B cell (primary cell): ENCODE measurements at regions not wholly inside any gene's neighbourhood (a gene's known extent, or its start where the extent isn't known, plus 50 kb on each side); places are given as distances from the start of the nearest gene placed in this dataset.

ENCODE experiments used
- ATAC-seq: fragments of 200-7000 bp; cut with Tn5 transposase; one replicate; pipeline ENCODE4 v1.10.0; 2021; ENCODE audit warnings: low read depth, mild to moderate bottlenecking, moderate number of reproducible peaks, moderate library complexity
- CTCF ChIA-PET: fragments of 350-600 bp; sonication (Branson Sonifier 250); formaldehyde crosslinking; loops from one replicate; lab custom pipeline; 2021; ENCODE audit warnings: antibody characterized with exemption, inconsistent platforms; lab: Charles Lee
- POLR2A ChIA-PET: fragments of 350-600 bp; sonication (Branson Sonifier 250); formaldehyde crosslinking; loops from one replicate; lab custom pipeline; 2021; ENCODE audit warnings: antibody characterized with exemption; lab: Charles Lee
- DNase-seq: peaks from one replicate; pipeline ENCODE4 v3.0.0; 2013
- H2AFZ ChIP-seq: 2 replicates; pipeline ENCODE4 v1.6.1; 2012; ENCODE audit warnings: mild to moderate bottlenecking, low read depth, low read length; ENCODE audit not compliant: insufficient read depth, poor library complexity, severe bottlenecking
- H3K27ac ChIP-seq, 2 donors: 1 replicate in 1 of 2; 2 replicates in 1 of 2; pipeline ENCODE4 v1.5.1; 2012 to 2013; ENCODE audit warnings: low read length in 2 of 2, mild to moderate bottlenecking in 2 of 2, moderate library complexity in 1 of 2
- H3K27me3 ChIP-seq, 4 experiments: fragments of 200-600 bp in 1 of 4; sonication (generic) in 1 of 4; replicated peaks in 1 of 4; 1 replicate in 2 of 4; 2 replicates in 2 of 4; pipeline versions ENCODE4 v1.6.1 to v1.7.0; 2013 to 2016; ENCODE audit warnings: low read length in 3 of 4, mild to moderate bottlenecking in 2 of 4, mixed read lengths in 1 of 4, moderate library complexity in 1 of 4; ENCODE audit not compliant: insufficient read depth in 4 of 4, control insufficient read depth in 3 of 4; ENCODE audit errors: control extremely low read depth in 1 of 4
- H3K36me3 ChIP-seq, 2 experiments: replicated peaks in 1 of 2; 1 replicate in 1 of 2; 2 replicates in 1 of 2; pipeline versions ENCODE4 v1.6.1 to v1.7.1; 2013; ENCODE audit warnings: low read length in 1 of 2; ENCODE audit not compliant: insufficient read depth in 2 of 2, control insufficient read depth in 1 of 2; ENCODE audit errors: control extremely low read depth in 1 of 2, extremely low read depth in 1 of 2
- H3K4me1 ChIP-seq, 2 donors: fragments of 200-600 bp in 1 of 2; sonication (generic) in 1 of 2; 1 replicate in 1 of 2; 2 replicates in 1 of 2; pipeline versions ENCODE4 v1.5.1 to v1.6.1; 2013 to 2017; ENCODE audit warnings: low read length in 2 of 2; ENCODE audit not compliant: control insufficient read depth in 2 of 2, insufficient read depth in 2 of 2
- H3K4me2 ChIP-seq: replicated peaks from 2 replicates; pipeline ENCODE3; 2012; ENCODE audit warnings: mild to moderate bottlenecking, low read depth, low read length; ENCODE audit not compliant: poor library complexity, severe bottlenecking
- H3K4me3 ChIP-seq, 5 experiments: fragments of 200-600 bp in 1 of 5; sonication (generic) in 1 of 5; 1 replicate in 3 of 5; 2 replicates in 2 of 5; pipeline versions ENCODE4 v1.5.1 to v1.7.0; 2011 to 2016; ENCODE audit warnings: low read length in 4 of 5, mild to moderate bottlenecking in 4 of 5, low read depth in 2 of 5, control low read depth in 1 of 5, moderate library complexity in 1 of 5; ENCODE audit not compliant: insufficient read depth in 1 of 5; ENCODE audit errors: control extremely low read depth in 1 of 5, extremely low read depth in 1 of 5
- H3K79me2 ChIP-seq: fragments of 200-600 bp; sonication (generic); one replicate; pipeline ENCODE4 v1.6.0; 2016; ENCODE audit warnings: low read length; ENCODE audit not compliant: control insufficient read depth, insufficient read depth
- H3K9ac ChIP-seq: fragments of 200-600 bp; sonication (generic); 2 replicates; pipeline ENCODE4 v1.6.1; 2017; ENCODE audit warnings: mild to moderate bottlenecking, low read length, moderate library complexity
- H3K9me3 ChIP-seq, 3 donors: one replicate each; pipeline versions ENCODE4 v1.6.1 to v1.7.1; 2013; ENCODE audit warnings: low read length in 2 of 3; ENCODE audit not compliant: control insufficient read depth in 2 of 3, insufficient read depth in 1 of 3; ENCODE audit errors: control extremely low read depth in 1 of 3
- H4K20me1 ChIP-seq: 2 replicates; pipeline ENCODE4 v1.6.0; 2012; ENCODE audit warnings: mild to moderate bottlenecking, low read length; ENCODE audit not compliant: insufficient read depth, control insufficient read depth, poor library complexity, severe bottlenecking
- H3K27ac Mint-ChIP-seq: one replicate; pipeline ENCODE4 v1.8.0; 2021; ENCODE audit warnings: mixed read lengths
- H3K27me3 Mint-ChIP-seq: one replicate; pipeline ENCODE4 v1.8.0; 2021; ENCODE audit warnings: mixed read lengths
- H3K4me1 Mint-ChIP-seq: one replicate; pipeline ENCODE4 v1.8.0; 2021; ENCODE audit warnings: mixed read lengths
- H3K4me3 Mint-ChIP-seq: one replicate; pipeline ENCODE4 v1.8.0; 2021; ENCODE audit warnings: mixed read lengths
- H3K9me3 Mint-ChIP-seq: one replicate; pipeline ENCODE4 v1.8.0; 2022; ENCODE audit warnings: mixed read lengths; ENCODE audit not compliant: insufficient read depth
- CTCF ChIP-seq: fragments of 200-600 bp; IDR thresholded peaks from one replicate; pipeline ENCODE4 v1.8.0; 2022; ENCODE audit warnings: antibody characterized with exemption, mild to moderate bottlenecking
- EZH2 ChIP-seq: IDR thresholded peaks from 2 replicates; pipeline ENCODE4 v1.6.1; 2012; ENCODE audit warnings: borderline replicate concordance, low read depth, mild to moderate bottlenecking, moderate library complexity, low read length; ENCODE audit not compliant: insufficient read depth, poor library complexity, severe bottlenecking
- WGBS: methylation state at CpG from one replicate; pipeline ENCODE4 v1.1.5; 2013; ENCODE audit warnings: missing lambda C conversion rate; ENCODE audit not compliant: insufficient coverage; 5-methylcytosine and 5-hydroxymethylcytosine counted together
- intact Hi-C: fragments of 100-400 bp; cut with micrococcal nuclease; formaldehyde crosslinking; loops from one replicate; pipeline ENCODE4 v1.10.0; 2022

DNA sequence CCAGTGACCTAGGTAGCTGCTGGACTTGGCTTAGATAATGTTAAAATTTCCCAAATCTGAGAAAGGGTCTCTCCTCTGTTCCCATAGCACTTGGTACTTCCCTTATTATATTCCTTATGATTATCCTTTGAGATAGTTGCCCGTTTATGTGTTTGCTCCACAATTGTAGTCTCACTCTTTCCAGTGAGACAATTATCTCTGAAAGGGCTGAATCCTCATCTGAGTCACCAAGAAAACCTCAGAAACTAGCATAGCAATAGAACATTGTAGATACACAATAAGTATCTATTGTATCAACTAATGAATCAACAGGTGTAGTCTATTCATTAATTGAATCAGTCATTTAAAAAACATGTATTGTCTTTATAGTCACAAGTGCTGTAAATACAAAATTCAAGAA is 119.1 kb upstream of the FAR2 start:
- no CpG with 5 or more reads among the region's 1 CpG for WGBS
- Mint-ChIP-seq H3K27ac (no peak overlapping the region), H3K4me3 (no peak overlapping the region)

GRCh38 chr12:29032446-29032845 is 116.6 kb upstream of the FAR2 start:
- Mint-ChIP-seq H3K27ac (no peak overlapping the region), H3K9me3 (no peaks in the 10 kb centered on the region), H3K4me1 (no peaks in the 10 kb centered on the region), H3K27me3 (peaks cover 7% of the 10 kb centered on the region), H3K4me3 (no peak overlapping the region)
- POLR2A ChIA-PET = no interaction called here
- no peaks in the 10 kb centered on the region for H4K20me1 ChIP-seq
- H3K79me2 ChIP-seq = no peaks in the 10 kb centered on the region
- no peaks in the 10 kb centered on the region for H3K36me3 ChIP-seq
- no peak overlapping the region for H3K27ac ChIP-seq
- TF ChIP-seq CTCF (no peak), EZH2 (no peak)
- no peaks in the 10 kb centered on the region for H3K9me3 ChIP-seq
- no peak overlapping the region for H2AFZ ChIP-seq
- CTCF ChIA-PET = no interaction called here
- no peak overlapping the region for H3K4me2 ChIP-seq
- H3K27me3 ChIP-seq = no peaks in the 10 kb centered on the region
- no peak for DNase-seq
- no CpG with 5 or more reads among the region's 2 CpGs for WGBS
- no peak overlapping the region for H3K4me3 ChIP-seq
- ATAC-seq = no peak
- intact Hi-C loops = no loop called here
- no peaks in the 10 kb centered on the region for H3K4me1 ChIP-seq
- H3K9ac ChIP-seq = no peak overlapping the region

More for the DNA sequence above, 119.1 kb upstream of the FAR2 start:
- H3K27ac ChIP-seq = no peak overlapping the region
- no peaks in the 10 kb centered on the region for H3K27me3 ChIP-seq
- ChIA-PET POLR2A (no interaction called here), CTCF (no interaction called here)
- no peaks in the 10 kb centered on the region for H3K4me1 ChIP-seq
- no peaks in the 10 kb centered on the region for H3K79me2 ChIP-seq
- H3K9ac ChIP-seq = no peak overlapping the region
- no peaks in the 10 kb centered on the region for H4K20me1 ChIP-seq
- H3K4me3 ChIP-seq = no peak overlapping the region
- DNase-seq (no peak), ATAC-seq (no peak)
- Mint-ChIP-seq H3K4me1 (no peaks in the 10 kb centered on the region), H3K27me3 (peaks cover 7% of the 10 kb centered on the region), H3K9me3 (no peaks in the 10 kb centered on the region)
- no peak for TF ChIP-seq CTCF
- no peak for TF ChIP-seq EZH2
- H3K9me3 ChIP-seq = no peaks in the 10 kb centered on the region
- no peak overlapping the region for H2AFZ ChIP-seq
- no peaks in the 10 kb centered on the region for H3K36me3 ChIP-seq
- H3K4me2 ChIP-seq = no peak overlapping the region
- intact Hi-C loops = no loop called here
